ENCODE measurements at regions not wholly inside any gene's neighbourhood (a gene's known extent, or its start where the extent isn't known, plus 50 kb on each side); places are given as distances from the start of the nearest gene placed in this dataset.

GRCh38 chr16:27725236-27726000, 175.5 kb downstream of the KATNIP start (continued):
- TF ChIP-seq ZBTB40 (IDR thresholded peaks at IDR 0.05) (no peak), ZBTB40 (CRISPR knock-in tag; IDR thresholded peaks at IDR 0.05) (no peak), ZNF121 (CRISPR knock-in tag; IDR thresholded peaks at IDR 0.05) (no peak), HNRNPL (IDR thresholded peaks at IDR 0.05; ENCODE audit: low read depth, low read length) (no peak), ZNF510 (CRISPR knock-in tag; IDR thresholded peaks at IDR 0.05; ENCODE audit: low read depth) (no peak)

Measured in HepG2 (cell line).